ENCODE measurements at regions not wholly inside any gene's neighbourhood (a gene's known extent, or its start where the extent isn't known, plus 50 kb on each side); places are given as distances from the start of the nearest gene placed in this dataset.
"Not testable (repeated sequence)": the region's sequence is repeated elsewhere in the genome, so short reads cannot be mapped to it uniquely, and the experiment has no call there.

GRCh38 chr16:7236824-7237410, 95.7 kb upstream of the RBFOX1 start:
- no peaks in the 10 kb centered on the region for H3K4me1 ChIP-seq (ENCODE audit: low read length)
- no peak overlapping the region for H3K4me3 ChIP-seq (ENCODE audit: low read length)
- H3K36me3 ChIP-seq (ENCODE audit: insufficient read depth, low read length) = no peaks in the 10 kb centered on the region
- H3K4me2 ChIP-seq (ENCODE audit: low read depth, low read length, poor library complexity, severe bottlenecking) = no peak overlapping the region
- H2AFZ ChIP-seq (ENCODE audit: low read length) = no peak overlapping the region
- DNase-seq = no peak
- H3K27me3 ChIP-seq (ENCODE audit: low read length) = no peaks in the 10 kb centered on the region
- H3K79me2 ChIP-seq (ENCODE audit: low read length) = no peaks in the 10 kb centered on the region
- no peak overlapping the region for H3K9ac ChIP-seq (ENCODE audit: low read length)
- H3K9me2 ChIP-seq (replicated peaks; ENCODE audit: insufficient read depth, low read length) = no peaks in the 10 kb centered on the region
- peaks cover 15% of the 10 kb centered on the region for H3K9me3 ChIP-seq (ENCODE audit: low read length)
- no peak overlapping the region for H3K27ac ChIP-seq (ENCODE audit: low read length)
- H4K20me1 ChIP-seq (ENCODE audit: insufficient read depth, low read depth, low read length) = no peaks in the 10 kb centered on the region

- Histone ChIP-seq H4K20me1 (ENCODE audit: insufficient read depth, low read depth, low read length) (no peaks in the 10 kb centered on the region), H3K4me2 (ENCODE audit: low read depth, low read length, poor library complexity, severe bottlenecking) (no peak overlapping the region)
These were observed 98.7 kb upstream of the RBFOX1 start for GRCh38 chr16:7233975-7234374.

DNA sequence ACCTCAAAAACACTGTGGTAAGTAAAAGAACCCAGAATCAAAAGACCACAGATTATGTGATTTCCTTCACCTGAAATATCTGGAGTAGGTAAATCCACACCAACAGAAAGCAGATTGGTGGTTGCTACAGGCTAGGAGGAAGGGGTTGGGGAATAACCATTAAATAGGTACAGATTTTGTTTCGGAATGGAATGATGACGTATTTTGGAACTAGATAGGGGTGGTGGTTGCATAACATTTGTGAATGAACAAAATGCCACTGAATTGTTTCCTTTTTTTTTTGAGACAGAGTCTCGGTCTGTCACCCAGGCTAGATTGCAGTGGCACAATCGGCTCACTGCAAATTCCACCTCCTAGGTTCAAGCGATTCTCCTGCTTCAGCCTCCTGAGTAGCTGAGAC, 100.9 kb upstream of the RBFOX1 start:
- H3K4me1 ChIP-seq (ENCODE audit: low read length) = no peaks in the 10 kb centered on the region
- no peaks in the 10 kb centered on the region for H3K27me3 ChIP-seq (ENCODE audit: low read length)
- H3K36me3 ChIP-seq (ENCODE audit: insufficient read depth, low read length) = no peaks in the 10 kb centered on the region
- no peaks in the 10 kb centered on the region for H3K79me2 ChIP-seq (ENCODE audit: low read length)
- no peaks in the 10 kb centered on the region for H3K9me2 ChIP-seq (replicated peaks; ENCODE audit: insufficient read depth, low read length)
- H3K9me3 ChIP-seq (ENCODE audit: low read length) = peaks cover 27% of the 10 kb centered on the region
- no peak overlapping the region for H2AFZ ChIP-seq (ENCODE audit: low read length)
- no peak for DNase-seq
- H3K4me3 ChIP-seq (ENCODE audit: low read length) = no peak overlapping the region
- H3K9ac ChIP-seq (ENCODE audit: low read length) = no peak overlapping the region
- no peak overlapping the region for H3K27ac ChIP-seq (ENCODE audit: low read length)
- H3K4me2 ChIP-seq (ENCODE audit: low read depth, low read length, poor library complexity, severe bottlenecking) = no peak overlapping the region
- H4K20me1 ChIP-seq (ENCODE audit: insufficient read depth, low read depth, low read length) = no peaks in the 10 kb centered on the region

More at GRCh38 chr16:7233975-7234374, 98.7 kb upstream of the RBFOX1 start:
- Histone ChIP-seq H3K4me3 (ENCODE audit: low read length) (no peak overlapping the region), H3K27ac (ENCODE audit: low read length) (no peak overlapping the region), H3K27me3 (ENCODE audit: low read length) (no peaks in the 10 kb centered on the region), H3K9me2 (replicated peaks; ENCODE audit: insufficient read depth, low read length) (no peaks in the 10 kb centered on the region), H3K9me3 (ENCODE audit: low read length) (peaks cover 14% of the 10 kb centered on the region; the same call in 1 of the 2 replicates), H3K36me3 (ENCODE audit: insufficient read depth, low read length) (no peaks in the 10 kb centered on the region), H3K9ac (ENCODE audit: low read length) (no peak overlapping the region), H3K4me1 (ENCODE audit: low read length) (no peaks in the 10 kb centered on the region), H2AFZ (ENCODE audit: low read length) (no peak overlapping the region), H3K79me2 (ENCODE audit: low read length) (no peaks in the 10 kb centered on the region)
- DNase-seq = no peak

DNA sequence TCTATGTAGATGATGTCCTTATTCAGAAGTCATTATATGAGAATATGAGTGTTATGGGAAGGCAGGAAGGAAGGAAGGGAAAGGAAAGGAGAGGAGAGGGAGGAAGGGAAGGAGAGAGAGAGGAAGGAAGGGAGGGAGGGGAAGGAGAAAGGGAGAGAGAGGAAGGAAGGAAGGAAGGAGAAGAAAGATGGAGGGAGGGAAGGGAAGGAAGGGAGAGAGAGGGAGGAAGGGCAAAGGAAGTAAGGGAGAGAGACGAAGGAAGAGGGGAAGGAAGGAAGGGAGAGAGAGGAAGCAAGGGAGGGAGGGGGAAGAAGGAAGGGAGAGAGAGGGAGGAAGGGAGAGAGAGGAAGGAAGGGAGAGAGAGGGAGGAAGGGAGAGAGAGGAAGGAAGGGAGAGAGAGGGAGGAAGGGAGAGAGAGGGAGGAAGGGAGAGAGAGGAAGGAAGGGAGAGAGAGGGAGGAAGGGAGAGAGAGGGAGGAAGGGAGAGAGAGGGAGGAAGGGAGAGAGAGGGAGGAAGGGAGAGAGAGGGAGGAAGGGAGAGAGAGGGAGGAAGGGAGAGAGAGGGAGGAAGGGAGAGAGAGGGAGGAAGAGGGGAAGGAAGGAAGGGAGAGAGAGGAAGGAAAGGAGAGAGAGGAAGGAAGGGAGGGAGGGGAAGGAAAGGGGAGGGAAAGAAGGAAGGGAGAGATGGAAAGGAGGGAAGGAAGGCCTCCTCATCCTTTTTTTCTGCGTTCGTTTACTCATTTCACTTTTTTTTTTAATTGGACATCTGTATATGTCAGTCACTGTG, 103.0 kb upstream of the RBFOX1 start:
- not testable (repeated sequence) for H3K9ac ChIP-seq (ENCODE audit: low read length); H2AFZ ChIP-seq (ENCODE audit: low read length); H4K20me1 ChIP-seq (ENCODE audit: insufficient read depth, low read depth, low read length); H3K4me2 ChIP-seq (ENCODE audit: low read depth, low read length, poor library complexity, severe bottlenecking); H3K27me3 ChIP-seq (ENCODE audit: low read length); H3K9me2 ChIP-seq (replicated peaks; ENCODE audit: insufficient read depth, low read length); H3K4me3 ChIP-seq (ENCODE audit: low read length); H3K27ac ChIP-seq (ENCODE audit: low read length); H3K36me3 ChIP-seq (ENCODE audit: insufficient read depth, low read length); DNase-seq; H3K79me2 ChIP-seq (ENCODE audit: low read length); H3K4me1 ChIP-seq (ENCODE audit: low read length)
- H3K9me3 ChIP-seq (ENCODE audit: low read length) = peaks cover 22% of the 10 kb centered on the region

- no peak overlapping the region for H3K4me3 ChIP-seq (ENCODE audit: low read length)
- H3K9me3 ChIP-seq (ENCODE audit: low read length) = peaks cover 19% of the 10 kb centered on the region
- H3K27me3 ChIP-seq (ENCODE audit: low read length) = no peaks in the 10 kb centered on the region
- no peaks in the 10 kb centered on the region for H4K20me1 ChIP-seq (ENCODE audit: insufficient read depth, low read depth, low read length)
- H3K79me2 ChIP-seq (ENCODE audit: low read length) = no peaks in the 10 kb centered on the region
- H3K27ac ChIP-seq (ENCODE audit: low read length) = no peak overlapping the region
- H3K9me2 ChIP-seq (replicated peaks; ENCODE audit: insufficient read depth, low read length) = no peaks in the 10 kb centered on the region
- no peak overlapping the region for H3K9ac ChIP-seq (ENCODE audit: low read length)
- H3K4me1 ChIP-seq (ENCODE audit: low read length) = no peaks in the 10 kb centered on the region
- no peak overlapping the region for H2AFZ ChIP-seq (ENCODE audit: low read length)
- no peak for DNase-seq
- H3K36me3 ChIP-seq (ENCODE audit: insufficient read depth, low read length) = no peaks in the 10 kb centered on the region
- no peak overlapping the region for H3K4me2 ChIP-seq (ENCODE audit: low read depth, low read length, poor library complexity, severe bottlenecking)
These were observed 105.4 kb upstream of the RBFOX1 start for GRCh38 chr16:7227229-7227721.

GRCh38 chr16:7221157-7221556, 111.5 kb upstream of the RBFOX1 start:
- no peak overlapping the region for H3K27ac ChIP-seq (ENCODE audit: low read length)

GRCh38 chr16:7218936-7219335, 113.7 kb upstream of the RBFOX1 start:
- H3K4me1 ChIP-seq (ENCODE audit: low read length) = no peaks in the 10 kb centered on the region
- H3K27me3 ChIP-seq (ENCODE audit: low read length) = no peaks in the 10 kb centered on the region
- no peak overlapping the region for H3K4me3 ChIP-seq (ENCODE audit: low read length)
- H3K79me2 ChIP-seq (ENCODE audit: low read length) = no peaks in the 10 kb centered on the region
- no peak for DNase-seq
- no peak overlapping the region for H2AFZ ChIP-seq (ENCODE audit: low read length)
- no peak overlapping the region for H3K4me2 ChIP-seq (ENCODE audit: low read depth, low read length, poor library complexity, severe bottlenecking)
- H3K9me3 ChIP-seq (ENCODE audit: low read length) = peaks cover 12% of the 10 kb centered on the region
- no peak overlapping the region for H3K9ac ChIP-seq (ENCODE audit: low read length)
- no peaks in the 10 kb centered on the region for H3K9me2 ChIP-seq (replicated peaks; ENCODE audit: insufficient read depth, low read length)
- H4K20me1 ChIP-seq (ENCODE audit: insufficient read depth, low read depth, low read length) = no peaks in the 10 kb centered on the region
- H3K27ac ChIP-seq (ENCODE audit: low read length) = no peak overlapping the region
- no peaks in the 10 kb centered on the region for H3K36me3 ChIP-seq (ENCODE audit: insufficient read depth, low read length)

More at GRCh38 chr16:7221157-7221556, 111.5 kb upstream of the RBFOX1 start:
- H3K9me2 ChIP-seq (replicated peaks; ENCODE audit: insufficient read depth, low read length) = no peaks in the 10 kb centered on the region
- no peak for DNase-seq
- no peak overlapping the region for H3K4me2 ChIP-seq (ENCODE audit: low read depth, low read length, poor library complexity, severe bottlenecking)
- H3K9ac ChIP-seq (ENCODE audit: low read length) = no peak overlapping the region
- no peaks in the 10 kb centered on the region for H3K79me2 ChIP-seq (ENCODE audit: low read length)
- H2AFZ ChIP-seq (ENCODE audit: low read length) = no peak overlapping the region
- H3K27me3 ChIP-seq (ENCODE audit: low read length) = no peaks in the 10 kb centered on the region
- no peaks in the 10 kb centered on the region for H4K20me1 ChIP-seq (ENCODE audit: insufficient read depth, low read depth, low read length)
- H3K4me3 ChIP-seq (ENCODE audit: low read length) = no peak overlapping the region
- H3K4me1 ChIP-seq (ENCODE audit: low read length) = no peaks in the 10 kb centered on the region
- no peaks in the 10 kb centered on the region for H3K36me3 ChIP-seq (ENCODE audit: insufficient read depth, low read length)
- H3K9me3 ChIP-seq (ENCODE audit: low read length) = peaks cover 12% of the 10 kb centered on the region

- H3K4me3 ChIP-seq (ENCODE audit: low read length) = no peak overlapping the region
- no peaks in the 10 kb centered on the region for H3K4me1 ChIP-seq (ENCODE audit: low read length)
- H3K9me3 ChIP-seq (ENCODE audit: low read length) = peaks cover 12% of the 10 kb centered on the region
- no peak for DNase-seq
- H3K36me3 ChIP-seq (ENCODE audit: insufficient read depth, low read length) = no peaks in the 10 kb centered on the region
- H4K20me1 ChIP-seq (ENCODE audit: insufficient read depth, low read depth, low read length) = no peaks in the 10 kb centered on the region
- no peak overlapping the region for H3K9ac ChIP-seq (ENCODE audit: low read length)
- no peak overlapping the region for H3K27ac ChIP-seq (ENCODE audit: low read length)
- H3K4me2 ChIP-seq (ENCODE audit: low read depth, low read length, poor library complexity, severe bottlenecking) = no peak overlapping the region
- no peaks in the 10 kb centered on the region for H3K79me2 ChIP-seq (ENCODE audit: low read length)
- H2AFZ ChIP-seq (ENCODE audit: low read length) = no peak overlapping the region
- H3K27me3 ChIP-seq (ENCODE audit: low read length) = no peaks in the 10 kb centered on the region
- H3K9me2 ChIP-seq (replicated peaks; ENCODE audit: insufficient read depth, low read length) = no peaks in the 10 kb centered on the region
These were observed 114.8 kb upstream of the RBFOX1 start for GRCh38 chr16:7217797-7218196.

All from Karpas-422 (cell line).